ENCODE measurements at regions not wholly inside any gene's neighbourhood (a gene's known extent, or its start where the extent isn't known, plus 50 kb on each side); places are given as distances from the start of the nearest gene placed in this dataset.
"Not testable (repeated sequence)": the region's sequence is repeated elsewhere in the genome, so short reads cannot be mapped to it uniquely, and the experiment has no call there.

GRCh38 chr2:132255714-132256113, 94.0 kb upstream of the ANKRD30BL start:
- peaks cover 0 to 67% (median 12%) of the 10 kb centered on the region in 8 donors for H3K9me3 ChIP-seq
- DNase-seq, result peak; percentile 40
- intact Hi-C loops (cut with DNase I; ENCODE audit: low total_unique reads), result no loop called here
- H3K36me3 ChIP-seq, result no peaks in the 10 kb centered on the region
- WGBS, 5 donors, result 91 to 94% (median 92%) methylated on average over 15 to 16 of the region's 16 CpGs
- H3K4me3 ChIP-seq, result no peak overlapping the region
- H3K27ac ChIP-seq, result no peak overlapping the region
- H3K27me3 ChIP-seq (replicated peaks in 1 of 7), result peaks cover 0 to 44% (median 21%) of the 10 kb centered on the region in 7 donors
- no peak for TF ChIP-seq CTCF (IDR thresholded peaks at IDR 0.05 in 8 of 11, conservative IDR thresholded peaks at IDR 0.05 in 3 of 11)
- peaks cover 0 to 10% (median 0%) of the 10 kb centered on the region in 6 donors for H3K4me1 ChIP-seq

- 23 to 46% (median 27%) methylated on average over 14 to 68 of the region's 68 CpGs for WGBS, 5 donors
- Histone ChIP-seq H3K4me3 (peak overlapping the region in 1 of 8 donors; percentile 39), H3K27ac (no peak overlapping the region), H3K27me3 (replicated peaks in 1 of 7) (peaks cover 0 to 44% (median 21%) of the 10 kb centered on the region in 7 donors), H3K36me3 (no peaks in the 10 kb centered on the region), H3K9me3 (peaks cover 0 to 65% (median 12%) of the 10 kb centered on the region in 8 donors), H3K4me1 (peaks cover 0 to 10% (median 0%) of the 10 kb centered on the region in 6 donors)
- DNase-seq, result peak; percentile 64
- intact Hi-C loops (cut with DNase I; ENCODE audit: low total_unique reads), result no loop called here
- TF ChIP-seq CTCF (IDR thresholded peaks at IDR 0.05 in 8 of 11, conservative IDR thresholded peaks at IDR 0.05 in 3 of 11), result no peak
- TF ChIP-seq POLR2AphosphoS5 (IDR thresholded peaks at IDR 0.05), result no peak
- TF ChIP-seq POLR2A (IDR thresholded peaks at IDR 0.05), result no peak
These were observed 94.6 kb upstream of the ANKRD30BL start for GRCh38 chr2:132256251-132256902.

GRCh38 chr2:132256903-132257300, 95.2 kb upstream of the ANKRD30BL start:
- intact Hi-C loops (cut with DNase I; ENCODE audit: low total_unique reads); H3K27ac ChIP-seq; H3K36me3 ChIP-seq; H3K4me1 ChIP-seq; DNase-seq: not testable (repeated sequence)
- 6 to 19% (median 8%) methylated on average over 7 to 34 of the region's 34 CpGs for WGBS, 5 donors
- Histone ChIP-seq H3K4me3 (peak overlapping the region in 1 of 8 donors; percentile 39), H3K9me3 (peaks cover 0 to 62% (median 12%) of the 10 kb centered on the region in 8 donors), H3K27me3 (replicated peaks in 1 of 7) (peaks cover 0 to 44% (median 21%) of the 10 kb centered on the region in 7 donors)

GRCh38 chr2:132257301-132258171, 95.8 kb upstream of the ANKRD30BL start:
- H3K36me3 ChIP-seq; intact Hi-C loops (cut with DNase I; ENCODE audit: low total_unique reads); H3K4me1 ChIP-seq; H3K27ac ChIP-seq: not testable (repeated sequence)
- Histone ChIP-seq H3K27me3 (replicated peaks in 1 of 7) (peaks cover 0 to 44% (median 21%) of the 10 kb centered on the region in 7 donors), H3K4me3 (peak overlapping the region in 1 of 8 donors; percentile 39), H3K9me3 (peaks cover 0 to 57% (median 9%) of the 10 kb centered on the region in 8 donors)
- WGBS, 5 donors, result 9 to 25% (median 10%) methylated on average over 50 to 79 of the region's 79 CpGs
- peak; percentile 61 for DNase-seq

GRCh38 chr2:132259276-132259675, 97.5 kb upstream of the ANKRD30BL start:
- H3K4me1 ChIP-seq; H3K36me3 ChIP-seq; H3K4me3 ChIP-seq; H3K27ac ChIP-seq; intact Hi-C loops (cut with DNase I; ENCODE audit: low total_unique reads): not testable (repeated sequence)
- H3K9me3 ChIP-seq, result peaks cover 0 to 40% (median 0%) of the 10 kb centered on the region in 8 donors
- DNase-seq, result peak; percentile 52
- H3K27me3 ChIP-seq (replicated peaks in 1 of 7), result peaks cover 0 to 47% (median 21%) of the 10 kb centered on the region in 7 donors
- 87 to 93% (median 93%) methylated on average over 13 of the region's 13 CpGs for WGBS, 5 donors

- H3K4me3 ChIP-seq; H3K27ac ChIP-seq; H3K9me3 ChIP-seq; H3K36me3 ChIP-seq; DNase-seq; intact Hi-C loops (cut with DNase I; ENCODE audit: low total_unique reads): not testable (repeated sequence)
- H3K27me3 ChIP-seq (replicated peaks in 1 of 7), result peaks cover 0 to 49% (median 0%) of the 10 kb centered on the region in 7 donors
- 85 to 94% (median 88%) methylated on average over 10 to 12 of the region's 12 CpGs for WGBS, 5 donors
- H3K4me1 ChIP-seq, result peaks cover 0 to 14% (median 6%) of the 10 kb centered on the region in 6 donors
These were observed 103.8 kb upstream of the ANKRD30BL start for GRCh38 chr2:132265595-132265994.

All from spleen (tissue), 11 donors.